PC-9 (cell line): ENCODE measurements at regions not wholly inside any gene's neighbourhood (a gene's known extent, or its start where the extent isn't known, plus 50 kb on each side); places are given as distances from the start of the nearest gene placed in this dataset.

Experiments
- BruUV-seq: library from RNA; stranded (reverse); fragments of 400-500 nt; replicated peaks from 2 replicates; lab custom pipeline; 2021; lab: Mats Ljungman, UMichigan
- CTCF ChIA-PET: fragments of 300-600 bp; sonication (Branson Sonifier 250); formaldehyde crosslinking; loops from one replicate; lab custom pipeline; 2022; ENCODE audit warnings: antibody characterized with exemption; lab: Charles Lee
- POLR2A ChIA-PET: fragments of 300-600 bp; sonication (Branson Sonifier 250); formaldehyde crosslinking; loops from one replicate; lab custom pipeline; 2022; ENCODE audit warnings: antibody characterized with exemption; ENCODE audit not compliant: unreplicated experiment; lab: Charles Lee
- DNase-seq, 2 experiments: peaks; one replicate each; pipeline versions ENCODE4 v3.0.0 to v3.0.0-alpha.2; 2015 to 2022; ENCODE audit warnings: mixed read lengths in 1 of 2
- H2AFZ ChIP-seq: fragments of 200-600 bp; sonication (generic); 2 replicates; pipeline ENCODE4 v1.8.1; 2017; ENCODE audit warnings: antibody characterized with exemption
- H3F3A ChIP-seq: fragments of 200-600 bp; sonication (generic); 2 replicates; pipeline ENCODE4 v1.8.1; 2017; ENCODE audit warnings: antibody characterized with exemption, mild to moderate bottlenecking, low read depth; ENCODE audit not compliant: insufficient read depth
- H3K27ac ChIP-seq: fragments of 200-600 bp; sonication (generic); 2 replicates; pipeline ENCODE4 v1.6.1; 2016; ENCODE audit warnings: mixed run types
- H3K27me3 ChIP-seq: fragments of 200-600 bp; sonication (generic); 2 replicates; pipeline ENCODE4 v1.6.1; 2016; ENCODE audit warnings: low read depth, mixed run types; ENCODE audit not compliant: insufficient read depth
- H3K36me3 ChIP-seq: fragments of 200-600 bp; sonication (generic); 2 replicates; pipeline ENCODE4 v1.6.1; 2016; ENCODE audit warnings: low read depth, mixed run types
- H3K4me1 ChIP-seq: fragments of 200-600 bp; sonication (generic); replicated peaks from 2 replicates; pipeline ENCODE4 v1.6.1; 2016; ENCODE audit warnings: mixed run types; ENCODE audit not compliant: insufficient read depth
- H3K4me2 ChIP-seq: fragments of 200-600 bp; sonication (generic); 2 replicates; pipeline ENCODE4 v1.6.1; 2017; ENCODE audit warnings: mixed run types
- H3K4me3 ChIP-seq: fragments of 200-600 bp; sonication (generic); 2 replicates; pipeline ENCODE4 v1.6.1; 2016; ENCODE audit warnings: mixed run types
- H3K79me2 ChIP-seq: fragments of 200-600 bp; sonication (generic); 2 replicates; pipeline ENCODE4 v1.6.1; 2017; ENCODE audit warnings: low read depth, mixed run types
- H3K9me2 ChIP-seq: fragments of 200-600 bp; sonication (generic); 2 replicates; pipeline ENCODE4 v1.8.1; 2017; ENCODE audit warnings: mild to moderate bottlenecking; ENCODE audit not compliant: insufficient read depth
- H3K9me3 ChIP-seq: fragments of 200-600 bp; sonication (generic); 2 replicates; pipeline ENCODE4 v1.8.1; 2016; ENCODE audit warnings: low read depth; ENCODE audit not compliant: insufficient read depth
- H4K20me1 ChIP-seq: fragments of 200-600 bp; sonication (generic); 2 replicates; pipeline ENCODE4 v1.8.1; 2017; ENCODE audit not compliant: insufficient read depth
- EZH2 ChIP-seq: fragments of 200-600 bp; sonication (generic); IDR thresholded peaks from 2 replicates; pipeline ENCODE4 v1.8.0; 2017; ENCODE audit warnings: antibody characterized with exemption, low read depth
- intact Hi-C: fragments of 100-400 bp; cut with micrococcal nuclease; formaldehyde crosslinking; loops from one replicate; pipeline ENCODE4 v1.10.0; 2022; ENCODE audit not compliant: unreplicated experiment
- TF ChIP-seq, protein P1 (sequence below): fragments of 200-600 bp; sonication (generic); conservative IDR thresholded peaks from 2 replicates; pipeline ENCODE4 v1.6.1; 2017; ENCODE audit warnings: mixed run types, antibody characterized with exemption, mild to moderate bottlenecking, moderate library complexity

DNA sequence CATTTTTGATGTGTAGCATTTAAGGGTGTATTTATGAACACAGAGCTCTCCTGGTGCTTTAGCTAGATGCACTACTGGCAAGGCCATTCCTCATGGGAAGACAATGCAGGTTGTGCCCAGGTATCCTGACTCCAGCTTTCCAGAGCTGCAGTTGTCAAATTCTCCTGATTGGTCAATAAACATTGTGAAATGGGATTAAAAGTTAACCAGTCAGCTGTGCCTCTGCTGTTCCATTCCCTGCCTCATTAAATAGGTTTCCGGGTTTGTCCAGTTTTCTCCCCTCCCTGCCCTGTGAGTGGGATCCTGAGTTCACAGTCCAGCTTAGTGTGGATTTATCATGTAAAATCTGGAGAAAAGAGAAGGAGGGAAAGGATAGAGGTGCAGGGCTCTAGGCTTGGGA lies 207.3 kb downstream of the SQOR start:
- Histone ChIP-seq H2AFZ (no peak overlapping the region), H3K27ac (no peak overlapping the region), H3K4me2 (no peak overlapping the region), H3F3A (no peaks in the 10 kb centered on the region), H3K4me3 (no peak overlapping the region), H3K9me2 (no peaks in the 10 kb centered on the region), H3K79me2 (no peaks in the 10 kb centered on the region), H3K27me3 (no peaks in the 10 kb centered on the region), H4K20me1 (no peaks in the 10 kb centered on the region), H3K9me3 (no peaks in the 10 kb centered on the region), H3K4me1 (no peaks in the 10 kb centered on the region), H3K36me3 (no peaks in the 10 kb centered on the region)
- TF ChIP-seq, protein P1, sequence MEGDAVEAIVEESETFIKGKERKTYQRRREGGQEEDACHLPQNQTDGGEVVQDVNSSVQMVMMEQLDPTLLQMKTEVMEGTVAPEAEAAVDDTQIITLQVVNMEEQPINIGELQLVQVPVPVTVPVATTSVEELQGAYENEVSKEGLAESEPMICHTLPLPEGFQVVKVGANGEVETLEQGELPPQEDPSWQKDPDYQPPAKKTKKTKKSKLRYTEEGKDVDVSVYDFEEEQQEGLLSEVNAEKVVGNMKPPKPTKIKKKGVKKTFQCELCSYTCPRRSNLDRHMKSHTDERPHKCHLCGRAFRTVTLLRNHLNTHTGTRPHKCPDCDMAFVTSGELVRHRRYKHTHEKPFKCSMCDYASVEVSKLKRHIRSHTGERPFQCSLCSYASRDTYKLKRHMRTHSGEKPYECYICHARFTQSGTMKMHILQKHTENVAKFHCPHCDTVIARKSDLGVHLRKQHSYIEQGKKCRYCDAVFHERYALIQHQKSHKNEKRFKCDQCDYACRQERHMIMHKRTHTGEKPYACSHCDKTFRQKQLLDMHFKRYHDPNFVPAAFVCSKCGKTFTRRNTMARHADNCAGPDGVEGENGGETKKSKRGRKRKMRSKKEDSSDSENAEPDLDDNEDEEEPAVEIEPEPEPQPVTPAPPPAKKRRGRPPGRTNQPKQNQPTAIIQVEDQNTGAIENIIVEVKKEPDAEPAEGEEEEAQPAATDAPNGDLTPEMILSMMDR, result no peak
- TF ChIP-seq EZH2, result no peak
- no TSS peak for BruUV-seq
- POLR2A ChIA-PET, result no interaction called here
- DNase-seq, result no peak
- intact Hi-C loops, result no loop called here
- CTCF ChIA-PET, result interaction anchor here (0.5 kb wide), 1 partner anchor 323 kb away, joined by 3 read pairs; no protein-coding TSS in a partner anchor

DNA sequence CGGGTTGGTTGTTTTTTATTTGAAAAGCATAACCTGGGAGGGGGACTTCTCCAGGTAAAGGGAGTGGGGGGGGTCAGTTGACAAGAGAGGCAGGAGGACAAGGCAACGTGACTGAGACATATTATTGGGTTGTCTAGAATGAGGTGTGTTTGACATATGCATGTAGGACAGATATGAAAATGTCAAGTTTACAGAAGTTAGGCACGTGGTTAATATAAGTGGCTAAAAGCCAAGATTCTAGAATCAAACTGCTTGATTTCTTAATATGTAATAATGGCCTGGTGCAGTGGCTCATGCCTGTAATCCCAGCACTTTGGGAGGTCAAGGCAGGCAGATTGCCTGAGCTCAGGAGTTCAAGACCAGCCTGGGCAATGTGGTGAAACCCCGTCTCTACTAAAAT lies 212.8 kb downstream of the SQOR start:
- BruUV-seq, result no TSS peak
- TF ChIP-seq, protein P1, result no peak
- no peak for TF ChIP-seq EZH2
- POLR2A ChIA-PET, result no interaction called here
- no peak for DNase-seq
- Histone ChIP-seq H3K4me1 (no peaks in the 10 kb centered on the region), H2AFZ (no peak overlapping the region), H3K9me3 (no peaks in the 10 kb centered on the region), H3K4me3 (no peak overlapping the region), H3K9me2 (no peaks in the 10 kb centered on the region), H3K4me2 (no peak overlapping the region), H3K27ac (no peak overlapping the region), H4K20me1 (no peaks in the 10 kb centered on the region), H3K27me3 (no peaks in the 10 kb centered on the region), H3K79me2 (no peaks in the 10 kb centered on the region), H3F3A (no peaks in the 10 kb centered on the region), H3K36me3 (no peaks in the 10 kb centered on the region)
- CTCF ChIA-PET, result no interaction called here
- intact Hi-C loops, result no loop called here

DNA sequence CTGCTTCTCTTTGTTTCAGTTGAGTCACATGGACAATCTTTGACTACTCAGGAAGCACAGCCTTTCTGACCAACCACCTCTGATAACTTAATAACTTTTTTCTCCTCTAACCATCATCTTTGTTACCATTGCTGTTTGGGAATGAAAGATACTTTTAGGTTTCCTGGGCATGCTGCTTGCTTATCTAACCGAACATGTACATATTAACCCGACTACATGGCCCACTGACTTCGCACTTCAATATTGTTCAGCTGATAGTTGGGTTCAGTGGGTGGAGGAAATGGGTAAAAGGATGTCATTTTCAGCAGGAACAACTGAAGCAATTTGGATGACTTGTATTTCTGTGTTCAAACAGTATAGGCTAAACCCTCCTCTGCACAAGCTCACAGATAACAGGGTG lies 214.3 kb downstream of the SQOR start:
- no peak for DNase-seq
- Histone ChIP-seq H2AFZ (no peak overlapping the region), H3F3A (no peaks in the 10 kb centered on the region), H3K79me2 (no peaks in the 10 kb centered on the region), H3K9me2 (no peaks in the 10 kb centered on the region), H3K9me3 (no peaks in the 10 kb centered on the region), H3K27me3 (no peaks in the 10 kb centered on the region), H3K4me3 (no peak overlapping the region), H3K36me3 (no peaks in the 10 kb centered on the region), H3K4me1 (no peaks in the 10 kb centered on the region), H4K20me1 (no peaks in the 10 kb centered on the region), H3K4me2 (no peak overlapping the region), H3K27ac (no peak overlapping the region)
- ChIA-PET CTCF (no interaction called here), POLR2A (no interaction called here)
- BruUV-seq, result no TSS peak
- TF ChIP-seq, protein P1, result no peak
- TF ChIP-seq EZH2, result no peak
- intact Hi-C loops, result no loop called here
